Psoas muscle (tissue), 7 donors: ENCODE measurements at regions not wholly inside any gene's neighbourhood (a gene's known extent, or its start where the extent isn't known, plus 50 kb on each side); places are given as distances from the start of the nearest gene placed in this dataset.

Experiments
- ATAC-seq, 4 donors: fragments of 200-7000 bp; cut with Tn5 transposase; one replicate each; pipeline ENCODE4 v1.9.1; 2020; ENCODE audit warnings: moderate library complexity in 3 of 4, mild to moderate bottlenecking in 2 of 4
- DNase-seq, 2 donors: peaks; one replicate each; pipeline ENCODE4 v3.0.0-alpha.2; 2020
- H3K27ac ChIP-seq: fragments of 200-600 bp; one replicate; pipeline ENCODE4 v1.8.0; 2022
- H3K27me3 ChIP-seq, 3 donors: fragments of 200-600 bp in 1 of 3; one replicate each; pipeline versions ENCODE4 v1.6.1 to v1.8.0; 2013 to 2022; ENCODE audit warnings: low read length in 2 of 3, mild to moderate bottlenecking in 2 of 3, moderate library complexity in 1 of 3; ENCODE audit not compliant: insufficient read depth in 3 of 3
- H3K36me3 ChIP-seq, 2 donors: fragments of 200-600 bp in 1 of 2; one replicate each; pipeline versions ENCODE4 v1.6.1 to v1.8.0; 2013 to 2022; ENCODE audit warnings: low read depth in 1 of 2, mild to moderate bottlenecking in 1 of 2, moderate library complexity in 1 of 2; ENCODE audit not compliant: insufficient read depth in 1 of 2
- H3K4me1 ChIP-seq: fragments of 200-600 bp; one replicate; pipeline ENCODE4 v1.8.0; 2022
- H3K4me3 ChIP-seq: fragments of 200-600 bp; one replicate; pipeline ENCODE4 v1.8.0; 2022; ENCODE audit warnings: mild to moderate bottlenecking
- H3K9me3 ChIP-seq: fragments of 200-600 bp; one replicate; pipeline ENCODE4 v1.8.0; 2022
- WGBS, 3 donors: extraction: QIAGEN DNeasy Blood & Tissue Kit; methylation state at CpG; one replicate each; pipeline versions ENCODE4 v1.1.6 to v1.1.7; 2013; 5-methylcytosine and 5-hydroxymethylcytosine counted together
- intact Hi-C, 2 donors: fragments of 100-400 bp; cut with DNase I; formaldehyde crosslinking; loops; one replicate each; pipeline versions ENCODE4 v1.11.0 to v1.14.2; 2022
- TF ChIP-seq, protein P1 (sequence below): fragments of 200-600 bp; IDR thresholded peaks from one replicate; pipeline ENCODE4 v1.8.0; 2022; ENCODE audit warnings: antibody characterized with exemption
- donor health status: healthy with polysubstance abuse.
- donor health status: DM: no; HTN: no; CAD: no; lungs with moderate emphysema.
- donor health status: Bipolar disorder and iron deficiency.
- donor health status: healthy.
- donor health status: DM: yes; HTN: yes; CAD: no.
- donor health status: DM: no; HTN: no; CAD: no.
- donor health status: DM: yes; HTN: yes; CAD: no.

DNA sequence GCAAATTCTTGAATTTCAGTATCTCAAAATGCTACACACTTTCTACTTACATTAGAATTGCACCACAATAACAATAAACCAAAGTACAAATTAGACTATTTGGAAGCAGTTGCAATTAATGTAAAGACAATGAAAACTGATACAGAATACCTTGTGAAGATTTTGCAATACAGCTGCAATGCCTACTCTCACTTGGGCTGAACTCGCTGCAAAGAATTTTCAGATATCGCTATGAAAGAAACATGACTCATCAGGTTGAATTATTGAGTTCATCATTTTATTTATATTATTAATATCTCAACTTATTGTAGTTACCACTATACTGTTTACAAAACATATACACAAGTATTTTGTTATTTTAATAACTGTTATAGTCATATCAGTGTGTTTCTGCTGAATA is 108.0 kb upstream of the TMTC2 start:
- intact Hi-C loops: no loop called here
- no peaks in the 10 kb centered on the region for H3K36me3 ChIP-seq
- H3K27ac ChIP-seq: no peak overlapping the region
- 94 to 96% (median 95%) methylated on average over 2 of the region's 2 CpGs for WGBS, 3 donors
- TF ChIP-seq, protein P1, sequence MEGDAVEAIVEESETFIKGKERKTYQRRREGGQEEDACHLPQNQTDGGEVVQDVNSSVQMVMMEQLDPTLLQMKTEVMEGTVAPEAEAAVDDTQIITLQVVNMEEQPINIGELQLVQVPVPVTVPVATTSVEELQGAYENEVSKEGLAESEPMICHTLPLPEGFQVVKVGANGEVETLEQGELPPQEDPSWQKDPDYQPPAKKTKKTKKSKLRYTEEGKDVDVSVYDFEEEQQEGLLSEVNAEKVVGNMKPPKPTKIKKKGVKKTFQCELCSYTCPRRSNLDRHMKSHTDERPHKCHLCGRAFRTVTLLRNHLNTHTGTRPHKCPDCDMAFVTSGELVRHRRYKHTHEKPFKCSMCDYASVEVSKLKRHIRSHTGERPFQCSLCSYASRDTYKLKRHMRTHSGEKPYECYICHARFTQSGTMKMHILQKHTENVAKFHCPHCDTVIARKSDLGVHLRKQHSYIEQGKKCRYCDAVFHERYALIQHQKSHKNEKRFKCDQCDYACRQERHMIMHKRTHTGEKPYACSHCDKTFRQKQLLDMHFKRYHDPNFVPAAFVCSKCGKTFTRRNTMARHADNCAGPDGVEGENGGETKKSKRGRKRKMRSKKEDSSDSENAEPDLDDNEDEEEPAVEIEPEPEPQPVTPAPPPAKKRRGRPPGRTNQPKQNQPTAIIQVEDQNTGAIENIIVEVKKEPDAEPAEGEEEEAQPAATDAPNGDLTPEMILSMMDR: no peak
- DNase-seq: no peak
- no peak overlapping the region for H3K4me3 ChIP-seq
- H3K27me3 ChIP-seq: no peaks in the 10 kb centered on the region
- H3K4me1 ChIP-seq: no peaks in the 10 kb centered on the region
- no peaks in the 10 kb centered on the region for H3K9me3 ChIP-seq
- no peak for ATAC-seq

DNA sequence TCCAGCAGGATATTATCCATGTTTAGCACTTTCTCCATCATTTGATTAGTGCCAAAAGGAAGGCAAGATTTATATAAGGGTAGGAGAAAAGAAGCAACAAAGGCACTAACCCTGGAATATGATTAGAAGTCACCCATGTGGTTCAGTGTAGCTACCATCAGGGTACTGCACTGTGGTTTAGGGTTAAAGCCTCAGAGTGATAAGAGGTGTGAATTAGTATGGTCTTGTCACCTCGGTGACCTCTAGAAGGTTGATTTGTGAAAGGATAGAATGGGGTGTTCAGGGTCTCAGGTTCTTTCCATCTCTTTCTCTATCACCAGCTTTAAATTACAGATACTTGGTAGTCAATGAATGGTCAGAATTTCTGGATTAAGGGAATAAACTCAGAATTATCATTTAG is 103.0 kb upstream of the TMTC2 start:
- ATAC-seq (no peak), DNase-seq (no peak)
- no peaks in the 10 kb centered on the region for H3K27me3 ChIP-seq
- WGBS, 3 donors: 59 to 83% (median 66%) methylated on average over 1 of the region's 1 CpG
- TF ChIP-seq, protein P1: no peak
- intact Hi-C loops: no loop called here
- no peak overlapping the region for H3K27ac ChIP-seq
- no peaks in the 10 kb centered on the region for H3K36me3 ChIP-seq
- H3K4me3 ChIP-seq: no peak overlapping the region
- H3K4me1 ChIP-seq: no peaks in the 10 kb centered on the region
- no peaks in the 10 kb centered on the region for H3K9me3 ChIP-seq

DNA sequence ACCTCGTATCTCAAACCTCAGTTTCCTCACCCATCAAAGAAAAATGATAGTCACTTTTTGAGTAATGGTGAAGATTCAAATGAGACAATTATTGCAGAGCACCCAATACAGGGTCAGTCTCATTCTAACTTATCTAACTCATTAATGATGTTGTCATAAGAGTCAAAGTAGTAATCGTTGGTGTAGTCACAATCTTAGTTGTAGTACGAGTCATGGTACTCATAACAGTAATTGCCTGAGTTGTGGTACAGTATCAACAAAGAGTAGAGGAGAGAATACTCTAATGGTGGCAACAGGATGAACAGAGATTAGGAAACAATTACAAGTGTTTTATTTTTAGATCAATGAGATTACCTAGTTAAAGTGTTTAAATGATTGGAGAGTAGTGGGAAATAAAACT is 93.6 kb upstream of the TMTC2 start:
- Histone ChIP-seq H3K27me3 (no peaks in the 10 kb centered on the region), H3K36me3 (no peaks in the 10 kb centered on the region), H3K4me3 (no peak overlapping the region), H3K4me1 (no peaks in the 10 kb centered on the region), H3K27ac (no peak overlapping the region), H3K9me3 (no peaks in the 10 kb centered on the region)
- no peak for DNase-seq
- intact Hi-C loops: no loop called here
- ATAC-seq: no peak
- WGBS, 3 donors: 84 to 88% (median 86%) methylated on average over 3 of the region's 3 CpGs
- TF ChIP-seq, protein P1: no peak

DNA sequence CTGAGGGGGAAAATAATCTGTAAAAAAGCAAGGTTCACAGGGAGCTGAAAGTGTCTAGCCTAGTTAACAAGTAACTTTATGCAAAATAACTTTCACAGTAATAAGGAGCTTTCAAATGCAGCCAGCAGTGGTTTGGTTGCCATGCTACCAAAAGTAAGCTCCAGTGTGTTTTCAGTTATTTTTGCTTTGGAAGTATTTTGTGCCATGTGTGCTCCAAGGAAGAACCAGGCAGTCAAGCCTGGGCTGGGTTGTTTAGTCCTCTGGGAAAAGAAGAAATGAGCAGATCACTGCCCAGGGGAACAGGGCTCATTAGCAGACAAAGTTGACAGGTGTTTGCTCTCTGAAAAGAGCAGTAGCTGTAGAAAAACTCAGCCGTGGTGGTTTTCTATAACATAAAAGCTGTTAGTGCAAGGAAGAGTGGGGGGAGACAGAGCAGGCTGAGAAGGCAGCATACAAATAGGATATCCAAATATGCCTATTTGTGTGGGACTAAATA is 92.8 kb upstream of the TMTC2 start:
- Histone ChIP-seq H3K9me3 (no peaks in the 10 kb centered on the region), H3K27me3 (no peaks in the 10 kb centered on the region), H3K4me3 (no peak overlapping the region), H3K27ac (no peak overlapping the region), H3K4me1 (no peaks in the 10 kb centered on the region), H3K36me3 (no peaks in the 10 kb centered on the region)
- 20 to 35% (median 33%) methylated on average over 1 of the region's 1 CpG for WGBS, 3 donors
- intact Hi-C loops: no loop called here
- DNase-seq (no peak), ATAC-seq (no peak)
- TF ChIP-seq, protein P1: no peak

DNA sequence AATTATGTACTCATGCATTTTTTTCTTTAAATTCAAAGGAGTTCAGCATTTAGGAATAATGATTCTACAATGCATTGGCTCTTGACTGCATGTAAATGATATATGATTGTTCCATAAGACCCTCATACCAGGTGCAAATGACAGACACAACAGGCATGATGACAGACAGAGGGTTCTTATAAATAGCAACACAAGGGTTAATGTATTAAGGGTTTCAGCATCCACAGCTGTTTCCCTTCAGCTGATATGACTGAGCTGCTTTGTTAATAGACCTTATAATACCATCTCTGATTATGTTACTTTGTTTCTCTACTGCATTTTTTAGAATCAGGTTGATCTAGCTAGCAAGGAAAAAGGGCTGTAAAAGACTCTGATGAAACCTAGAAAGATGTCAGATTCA is 90.8 kb upstream of the TMTC2 start:
- Histone ChIP-seq H3K9me3 (no peaks in the 10 kb centered on the region), H3K27ac (no peak overlapping the region), H3K4me1 (no peaks in the 10 kb centered on the region), H3K27me3 (no peaks in the 10 kb centered on the region), H3K36me3 (no peaks in the 10 kb centered on the region), H3K4me3 (no peak overlapping the region)
- TF ChIP-seq, protein P1: no peak
- ATAC-seq: no peak
- intact Hi-C loops: no loop called here
- no peak for DNase-seq
